ENCODE measurements at regions not wholly inside any gene's neighbourhood (a gene's known extent, or its start where the extent isn't known, plus 50 kb on each side); places are given as distances from the start of the nearest gene placed in this dataset.
A peak's percentile ranks its signal among the peaks of the same experiment; 100 is the strongest.

DNA sequence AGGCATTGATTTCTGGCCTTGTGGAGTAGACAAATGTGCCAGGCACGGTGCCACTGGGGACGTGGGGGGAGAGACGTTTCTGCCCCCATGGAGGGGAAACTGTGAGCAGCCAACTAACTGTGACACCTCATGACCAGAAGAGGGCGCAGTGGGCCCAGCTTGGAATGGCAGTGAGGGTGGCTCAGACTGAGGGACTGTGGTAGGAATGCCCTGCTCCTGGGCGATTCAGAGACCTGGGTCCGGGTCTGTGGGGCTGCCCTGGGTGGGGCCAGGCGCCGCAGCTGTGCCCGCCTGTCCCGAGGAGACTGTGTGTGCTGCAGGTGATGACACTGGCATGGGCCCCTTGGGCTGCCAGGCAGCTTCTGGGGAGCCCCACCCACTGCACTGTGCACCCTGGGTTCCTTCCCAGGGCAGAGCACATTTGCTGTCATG is 60.6 kb downstream of the SLC25A47 start:
- no peaks in the 10 kb centered on the region for H4K20me1 ChIP-seq (replicated peaks; ENCODE audit: control insufficient read depth, insufficient read depth, low read length)
- DNase-seq (ENCODE audit: extremely low read depth in 1 of 4, low spot score in 3 of 4) = peak; percentile 55 to 72 (median 60)
- in situ Hi-C loops (cut with MboI) = no loop called here
- no peak overlapping the region for H3K4me3 ChIP-seq
- no peaks in the 10 kb centered on the region for H3K9me1 ChIP-seq (ENCODE audit: control insufficient read depth, insufficient read depth, low read length)
- H3K4me2 ChIP-seq (ENCODE audit: insufficient read depth, low read length) = no peak overlapping the region
- H2AFZ ChIP-seq (ENCODE audit: low read depth, low read length) = no peak overlapping the region
- H3K9me3 ChIP-seq (replicated peaks; ENCODE audit: control insufficient read depth, insufficient read depth, low read depth, low read length) = no peaks in the 10 kb centered on the region
- peaks cover 7 to 16% of the 10 kb centered on the region in 2 experiments; a peak in 3 of 5 replicates for H3K4me1 ChIP-seq (replicated peaks in 1 of 2; ENCODE audit: control insufficient read depth in 2 of 2, insufficient read depth in 2 of 2, low read length in 2 of 2)
- peak; percentile 77 for FAIRE-seq
- intact Hi-C loops (cut with micrococcal nuclease) = loop anchor here (10.0 kb wide), 1 partner anchor 61 kb away; no protein-coding TSS in a partner anchor
- H3K36me3 ChIP-seq (ENCODE audit: control insufficient read depth, insufficient read depth, low read length) = peaks cover 4% of the 10 kb centered on the region; the same call in 1 of the 3 replicates
- H3K27me3 ChIP-seq (ENCODE audit: control insufficient read depth in 2 of 2, insufficient read depth in 2 of 2, low read length in 2 of 2) = no peaks in the 10 kb centered on the region
- BruUV-seq (replicated peaks) = no TSS peak
- ChIA-PET POLR2A (interaction anchor here (1.0 kb wide), 1 partner anchor 77 kb away, joined by 3 read pairs; no protein-coding TSS in a partner anchor), CTCF (ENCODE audit: low intra/inter-chr PET ratio) (interaction anchor here (0.8 to 3.3 kb wide), 4 partner anchors 34 to 518 kb away, joined by 4 to 28 read pairs (median 9); no protein-coding TSS in a partner anchor)
- peaks cover 8% of the 10 kb centered on the region; the same call in 2 of the 3 replicates for H3K79me2 ChIP-seq (ENCODE audit: control insufficient read depth, insufficient read depth, low read length)
- no peak overlapping the region for H3K27ac ChIP-seq (ENCODE audit: extremely low read depth, low read depth, low read length)
- peak overlapping the region in 1 of 2 experiments; percentile 58; a peak in 2 of 4 replicates for H3K9ac ChIP-seq (ENCODE audit: insufficient read depth in 1 of 2, low read depth in 2 of 2, low read length in 2 of 2)
- ATAC-seq = peak; percentile 91
- 0% methylated on average over 8 of the region's 10 CpGs for WGBS (ENCODE audit: insufficient coverage, low coverage, missing lambda C conversion rate)
- TF ChIP-seq, protein P1, sequence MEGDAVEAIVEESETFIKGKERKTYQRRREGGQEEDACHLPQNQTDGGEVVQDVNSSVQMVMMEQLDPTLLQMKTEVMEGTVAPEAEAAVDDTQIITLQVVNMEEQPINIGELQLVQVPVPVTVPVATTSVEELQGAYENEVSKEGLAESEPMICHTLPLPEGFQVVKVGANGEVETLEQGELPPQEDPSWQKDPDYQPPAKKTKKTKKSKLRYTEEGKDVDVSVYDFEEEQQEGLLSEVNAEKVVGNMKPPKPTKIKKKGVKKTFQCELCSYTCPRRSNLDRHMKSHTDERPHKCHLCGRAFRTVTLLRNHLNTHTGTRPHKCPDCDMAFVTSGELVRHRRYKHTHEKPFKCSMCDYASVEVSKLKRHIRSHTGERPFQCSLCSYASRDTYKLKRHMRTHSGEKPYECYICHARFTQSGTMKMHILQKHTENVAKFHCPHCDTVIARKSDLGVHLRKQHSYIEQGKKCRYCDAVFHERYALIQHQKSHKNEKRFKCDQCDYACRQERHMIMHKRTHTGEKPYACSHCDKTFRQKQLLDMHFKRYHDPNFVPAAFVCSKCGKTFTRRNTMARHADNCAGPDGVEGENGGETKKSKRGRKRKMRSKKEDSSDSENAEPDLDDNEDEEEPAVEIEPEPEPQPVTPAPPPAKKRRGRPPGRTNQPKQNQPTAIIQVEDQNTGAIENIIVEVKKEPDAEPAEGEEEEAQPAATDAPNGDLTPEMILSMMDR (IDR thresholded peaks at IDR 0.05 in 2 of 3, conservative IDR thresholded peaks at IDR 0.05 in 1 of 3; ENCODE audit: insufficient read depth in 2 of 3, low read depth in 1 of 3, low read length in 3 of 3) = peak; percentile 76 to 80 (median 79)
- TF ChIP-seq CREM (IDR thresholded peaks at IDR 0.05; ENCODE audit: low read depth) = peak; percentile 69
- TF ChIP-seq RAD21 (CRISPR knock-in tag; conservative IDR thresholded peaks at IDR 0.05 in 1 of 2, IDR thresholded peaks at IDR 0.05 in 1 of 2) = peak; percentile 40 to 67
- TF ChIP-seq ZNF24 (IDR thresholded peaks at IDR 0.05) = no peak
- TF ChIP-seq SMC3 (conservative IDR thresholded peaks at IDR 0.05; ENCODE audit: insufficient read depth, low read depth, low read length) = peak; percentile 51
- TF ChIP-seq, protein P2, sequence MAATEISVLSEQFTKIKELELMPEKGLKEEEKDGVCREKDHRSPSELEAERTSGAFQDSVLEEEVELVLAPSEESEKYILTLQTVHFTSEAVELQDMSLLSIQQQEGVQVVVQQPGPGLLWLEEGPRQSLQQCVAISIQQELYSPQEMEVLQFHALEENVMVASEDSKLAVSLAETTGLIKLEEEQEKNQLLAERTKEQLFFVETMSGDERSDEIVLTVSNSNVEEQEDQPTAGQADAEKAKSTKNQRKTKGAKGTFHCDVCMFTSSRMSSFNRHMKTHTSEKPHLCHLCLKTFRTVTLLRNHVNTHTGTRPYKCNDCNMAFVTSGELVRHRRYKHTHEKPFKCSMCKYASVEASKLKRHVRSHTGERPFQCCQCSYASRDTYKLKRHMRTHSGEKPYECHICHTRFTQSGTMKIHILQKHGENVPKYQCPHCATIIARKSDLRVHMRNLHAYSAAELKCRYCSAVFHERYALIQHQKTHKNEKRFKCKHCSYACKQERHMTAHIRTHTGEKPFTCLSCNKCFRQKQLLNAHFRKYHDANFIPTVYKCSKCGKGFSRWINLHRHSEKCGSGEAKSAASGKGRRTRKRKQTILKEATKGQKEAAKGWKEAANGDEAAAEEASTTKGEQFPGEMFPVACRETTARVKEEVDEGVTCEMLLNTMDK (IDR thresholded peaks at IDR 0.05; ENCODE audit: borderline replicate concordance, insufficient read depth, low read depth, low read length, poor library complexity, severe bottlenecking) = peak; percentile 8
- TF ChIP-seq BDP1 (IDR thresholded peaks at IDR 0.05; ENCODE audit: insufficient read depth, insufficient read length) = no peak
- TF ChIP-seq, protein P3, sequence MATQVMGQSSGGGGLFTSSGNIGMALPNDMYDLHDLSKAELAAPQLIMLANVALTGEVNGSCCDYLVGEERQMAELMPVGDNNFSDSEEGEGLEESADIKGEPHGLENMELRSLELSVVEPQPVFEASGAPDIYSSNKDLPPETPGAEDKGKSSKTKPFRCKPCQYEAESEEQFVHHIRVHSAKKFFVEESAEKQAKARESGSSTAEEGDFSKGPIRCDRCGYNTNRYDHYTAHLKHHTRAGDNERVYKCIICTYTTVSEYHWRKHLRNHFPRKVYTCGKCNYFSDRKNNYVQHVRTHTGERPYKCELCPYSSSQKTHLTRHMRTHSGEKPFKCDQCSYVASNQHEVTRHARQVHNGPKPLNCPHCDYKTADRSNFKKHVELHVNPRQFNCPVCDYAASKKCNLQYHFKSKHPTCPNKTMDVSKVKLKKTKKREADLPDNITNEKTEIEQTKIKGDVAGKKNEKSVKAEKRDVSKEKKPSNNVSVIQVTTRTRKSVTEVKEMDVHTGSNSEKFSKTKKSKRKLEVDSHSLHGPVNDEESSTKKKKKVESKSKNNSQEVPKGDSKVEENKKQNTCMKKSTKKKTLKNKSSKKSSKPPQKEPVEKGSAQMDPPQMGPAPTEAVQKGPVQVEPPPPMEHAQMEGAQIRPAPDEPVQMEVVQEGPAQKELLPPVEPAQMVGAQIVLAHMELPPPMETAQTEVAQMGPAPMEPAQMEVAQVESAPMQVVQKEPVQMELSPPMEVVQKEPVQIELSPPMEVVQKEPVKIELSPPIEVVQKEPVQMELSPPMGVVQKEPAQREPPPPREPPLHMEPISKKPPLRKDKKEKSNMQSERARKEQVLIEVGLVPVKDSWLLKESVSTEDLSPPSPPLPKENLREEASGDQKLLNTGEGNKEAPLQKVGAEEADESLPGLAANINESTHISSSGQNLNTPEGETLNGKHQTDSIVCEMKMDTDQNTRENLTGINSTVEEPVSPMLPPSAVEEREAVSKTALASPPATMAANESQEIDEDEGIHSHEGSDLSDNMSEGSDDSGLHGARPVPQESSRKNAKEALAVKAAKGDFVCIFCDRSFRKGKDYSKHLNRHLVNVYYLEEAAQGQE (IDR thresholded peaks at IDR 0.05; ENCODE audit: borderline replicate concordance) = peak; percentile 28; the same call in 1 of the 2 replicates
- TF ChIP-seq, protein P3 (CRISPR knock-in tag; IDR thresholded peaks at IDR 0.05; ENCODE audit: low read depth) = no peak
- TF ChIP-seq BCL6 (CRISPR knock-in tag; IDR thresholded peaks at IDR 0.05) = no peak
